HFFc6 (cell line): ENCODE measurements at regions not wholly inside any gene's neighbourhood (a gene's known extent, or its start where the extent isn't known, plus 50 kb on each side); places are given as distances from the start of the nearest gene placed in this dataset.
A peak's percentile ranks its signal among the peaks of the same experiment; 100 is the strongest.

Experiments used
- DNase-seq: peaks from one replicate; pipeline ENCODE4 v3.0.0-alpha.2; 2018
- H3K27ac Mint-ChIP-seq: 2 replicates; pipeline ENCODE4 v1.8.0; 2020; ENCODE audit warnings: mild to moderate bottlenecking, mixed read lengths
- H3K27me3 Mint-ChIP-seq: 2 replicates; pipeline ENCODE4 v1.8.0; 2021; ENCODE audit warnings: mild to moderate bottlenecking, moderate library complexity, mixed read lengths; ENCODE audit not compliant: insufficient read depth
- H3K36me3 Mint-ChIP-seq: 2 replicates; pipeline ENCODE4 v1.8.0; 2021; ENCODE audit warnings: low read depth, mixed read lengths
- H3K4me1 Mint-ChIP-seq: 2 replicates; pipeline ENCODE4 v1.8.0; 2020; ENCODE audit warnings: low read depth, mixed read lengths
- H3K4me3 Mint-ChIP-seq: 2 replicates; pipeline ENCODE4 v1.8.0; 2020; ENCODE audit warnings: mild to moderate bottlenecking, moderate library complexity, mixed read lengths
- H3K9me3 Mint-ChIP-seq: 2 replicates; pipeline ENCODE4 v1.8.0; 2020; ENCODE audit warnings: mild to moderate bottlenecking, mixed read lengths
- CTCF ChIP-seq: fragments of 200-600 bp; sonication (generic); IDR thresholded peaks from 2 replicates; pipeline ENCODE4 v1.5.0; 2021; ENCODE audit warnings: antibody characterized with exemption, mild to moderate bottlenecking

DNA sequence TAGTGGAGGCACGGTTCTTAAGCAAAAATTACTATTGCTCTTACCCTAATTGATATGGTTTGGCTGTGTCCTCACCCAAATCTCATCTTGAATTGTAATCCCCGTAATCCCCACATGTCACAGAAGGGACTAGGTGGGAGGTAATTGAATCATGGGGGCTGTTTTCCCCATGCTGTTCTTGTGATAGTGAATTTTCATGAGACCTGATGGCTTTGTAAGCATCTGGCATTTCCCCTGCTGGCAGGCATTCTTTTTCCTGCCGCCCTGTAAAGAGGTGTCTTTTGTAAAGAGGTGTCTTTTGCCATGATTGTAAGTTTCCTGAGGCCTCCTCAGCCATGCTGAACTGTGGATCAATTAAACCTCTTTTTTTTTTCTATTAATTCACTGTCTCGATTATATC, 1691.8 kb upstream of the SLC39A10 start:
- peaks cover 10% of the 10 kb centered on the region for H3K9me3 Mint-ChIP-seq
- H3K27me3 Mint-ChIP-seq: no peaks in the 10 kb centered on the region
- no peak overlapping the region for H3K27ac Mint-ChIP-seq
- no peaks in the 10 kb centered on the region for H3K36me3 Mint-ChIP-seq
- TF ChIP-seq CTCF: no peak
- H3K4me1 Mint-ChIP-seq: no peaks in the 10 kb centered on the region
- H3K4me3 Mint-ChIP-seq: no peak overlapping the region
- no peak for DNase-seq

- Mint-ChIP-seq H3K36me3 (no peaks in the 10 kb centered on the region), H3K27ac (no peak overlapping the region), H3K4me1 (no peaks in the 10 kb centered on the region), H3K27me3 (no peaks in the 10 kb centered on the region), H3K9me3 (peaks cover 11% of the 10 kb centered on the region), H3K4me3 (no peak overlapping the region)
- DNase-seq: no peak
- TF ChIP-seq CTCF: peak; percentile 40; the same call in 1 of the 2 replicates
Observed at GRCh38 chr2:193963472-193964119, 1693.4 kb upstream of the SLC39A10 start.

GRCh38 chr2:193946806-193947205, 1710.2 kb upstream of the SLC39A10 start:
- Mint-ChIP-seq H3K9me3 (peaks cover 12% of the 10 kb centered on the region), H3K27ac (no peak overlapping the region), H3K27me3 (no peaks in the 10 kb centered on the region), H3K4me3 (no peak overlapping the region), H3K36me3 (no peaks in the 10 kb centered on the region), H3K4me1 (no peaks in the 10 kb centered on the region)
- DNase-seq: no peak
- TF ChIP-seq CTCF: no peak

DNA sequence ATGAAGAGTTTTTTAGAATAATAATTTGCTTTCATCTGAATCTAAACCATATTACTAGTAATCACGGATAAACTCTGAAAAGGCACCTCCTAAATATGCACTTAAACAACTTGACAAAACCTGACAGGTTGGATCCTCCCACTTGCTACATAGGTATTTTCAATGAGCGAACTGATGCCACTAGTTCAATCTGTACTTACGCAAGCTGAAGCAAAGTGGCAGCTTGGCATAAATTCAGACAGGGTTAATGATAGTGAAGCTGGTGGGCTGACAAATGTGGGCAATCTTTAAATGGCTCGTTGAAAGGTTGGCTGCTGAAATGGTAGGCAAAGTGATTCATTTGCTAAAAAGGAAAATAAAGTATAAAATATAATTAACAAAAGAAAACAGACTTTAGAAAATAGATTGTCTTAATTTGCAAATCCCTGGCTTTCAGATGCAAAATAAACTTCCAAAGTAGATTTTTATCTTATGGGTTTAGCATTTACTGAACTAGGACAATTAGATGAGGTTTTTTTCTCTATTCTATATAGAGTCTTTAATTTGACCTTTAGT, 1713.5 kb upstream of the SLC39A10 start:
- no peak for DNase-seq
- H3K4me1 Mint-ChIP-seq: no peaks in the 10 kb centered on the region
- no peak for TF ChIP-seq CTCF
- no peaks in the 10 kb centered on the region for H3K27me3 Mint-ChIP-seq
- no peaks in the 10 kb centered on the region for H3K36me3 Mint-ChIP-seq
- no peak overlapping the region for H3K4me3 Mint-ChIP-seq
- H3K9me3 Mint-ChIP-seq: peaks cover 7% of the 10 kb centered on the region
- no peak overlapping the region for H3K27ac Mint-ChIP-seq

DNA sequence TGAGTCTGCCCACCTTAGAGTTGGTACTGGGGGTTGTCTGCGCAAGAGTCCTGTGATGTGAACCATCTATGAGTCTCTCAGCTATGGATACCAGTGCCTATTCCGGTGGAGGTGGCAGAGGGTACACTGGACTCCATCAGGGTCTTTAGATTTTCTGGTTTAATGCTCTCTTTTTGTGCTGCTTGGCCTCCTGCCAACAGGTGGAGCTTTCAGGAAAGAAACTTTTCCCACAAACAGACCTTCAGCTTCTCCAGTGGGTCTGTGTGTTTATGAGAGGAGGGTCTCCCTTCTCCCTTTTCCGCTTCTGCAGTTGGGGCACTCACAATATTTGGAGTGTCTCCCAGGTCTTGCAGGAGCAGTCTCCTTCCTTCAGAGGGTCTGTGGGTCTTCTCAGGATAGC, 1721.9 kb upstream of the SLC39A10 start:
- H3K36me3 Mint-ChIP-seq: no peaks in the 10 kb centered on the region
- no peak overlapping the region for H3K27ac Mint-ChIP-seq
- no peak overlapping the region for H3K4me3 Mint-ChIP-seq
- TF ChIP-seq CTCF: no peak
- H3K4me1 Mint-ChIP-seq: no peaks in the 10 kb centered on the region
- no peaks in the 10 kb centered on the region; the same call in 1 of the 2 replicates for H3K27me3 Mint-ChIP-seq
- H3K9me3 Mint-ChIP-seq: peaks cover 15% of the 10 kb centered on the region
- no peak for DNase-seq
